K562 (cell line): ENCODE measurements at regions not wholly inside any gene's neighbourhood (a gene's known extent, or its start where the extent isn't known, plus 50 kb on each side); places are given as distances from the start of the nearest gene placed in this dataset.

Experiments
- ATAC-seq: fragments of 200-7000 bp; cut with Tn5 transposase; 3 replicates; pipeline ENCODE4 v1.9.1; 2020; ENCODE audit warnings: moderate library complexity
- BruUV-seq: library from RNA; stranded (reverse); fragments of 400-500 nt; replicated peaks from 2 replicates; lab custom pipeline; 2021; lab: Mats Ljungman, UMichigan
- CTCF ChIA-PET: fragments of 300-600 bp; formaldehyde crosslinking; extraction: SDS; loops from one replicate; lab custom pipeline; 2021; ENCODE audit warnings: low intra/inter-chr PET ratio; lab: Yijun Ruan, JAX
- POLR2A ChIA-PET: fragments of 300-600, 350-650 bp; sonication (Branson Sonifier 250); formaldehyde crosslinking; extraction: SDS; loops from one replicate; lab custom pipeline; 2021; ENCODE audit warnings: antibody characterized with exemption, inconsistent platforms; lab: Yijun Ruan, JAX
- DNase-seq, 4 experiments: peaks; one replicate each; pipeline versions ENCODE4 v3.0.0 to v3.0.0-alpha.2; 2011 to 2018; ENCODE audit warnings: low spot score in 3 of 4, mixed read lengths in 3 of 4; ENCODE audit errors: extremely low read depth in 1 of 4
- FAIRE-seq: peaks from 2 replicates; lab custom pipeline; 2011; peaks lifted over from hg19 to GRCh38; lab: Jason Lieb, UNC
- H2AFZ ChIP-seq: 2 replicates; pipeline ENCODE4 v1.6.0; 2011; ENCODE audit warnings: low read depth, low read length, control low read depth, inconsistent platforms
- H3K27ac ChIP-seq: fragments of 200-600 bp; 3 replicates; pipeline ENCODE4 v1.8.0; 2011; ENCODE audit warnings: low read depth, mild to moderate bottlenecking, control low read depth, inconsistent platforms, low read length, moderate library complexity, mixed read lengths; ENCODE audit errors: extremely low read depth
- H3K27me3 ChIP-seq, 2 experiments: fragments of 300-600 bp in 1 of 2; 2 replicates in 1 of 2; 3 replicates in 1 of 2; pipeline versions ENCODE4 v1.6.0 to v1.8.0; 2011; ENCODE audit warnings: inconsistent platforms in 2 of 2, low read length in 2 of 2, mild to moderate bottlenecking in 1 of 2, mixed read lengths in 1 of 2, moderate library complexity in 1 of 2; ENCODE audit not compliant: control insufficient read depth in 2 of 2, insufficient read depth in 2 of 2
- H3K36me3 ChIP-seq: fragments of 300-600 bp; 3 replicates; pipeline ENCODE4 v1.8.0; 2011; ENCODE audit warnings: mild to moderate bottlenecking, low read length, inconsistent platforms; ENCODE audit not compliant: control insufficient read depth, insufficient read depth
- H3K4me1 ChIP-seq, 2 experiments: fragments of 200-600 bp in 1 of 2; replicated peaks in 1 of 2; 2 replicates in 1 of 2; 3 replicates in 1 of 2; pipeline versions ENCODE4 v1.5.1 to v1.8.0; 2011; ENCODE audit warnings: inconsistent platforms in 2 of 2, low read length in 2 of 2, mild to moderate bottlenecking in 1 of 2, mixed read lengths in 1 of 2, moderate library complexity in 1 of 2; ENCODE audit not compliant: control insufficient read depth in 2 of 2, insufficient read depth in 2 of 2
- H3K4me2 ChIP-seq: 2 replicates; pipeline ENCODE4 v1.6.1; 2011; ENCODE audit warnings: low read length, control low read depth, inconsistent platforms, mixed read lengths; ENCODE audit not compliant: insufficient read depth
- H3K4me3 ChIP-seq: fragments of 200-600 bp; sonication (generic), shearing (Covaris generic); 2 replicates; pipeline ENCODE4 v1.5.1; 2016; ENCODE audit warnings: control low read depth, inconsistent platforms
- H3K79me2 ChIP-seq: fragments of 200-600 bp; 3 replicates; pipeline ENCODE4 v1.8.0; 2011; ENCODE audit warnings: low read length, inconsistent platforms; ENCODE audit not compliant: control insufficient read depth, insufficient read depth
- H3K9ac ChIP-seq, 2 experiments: 2 replicates each; pipeline versions ENCODE4 v1.6.0 to v1.6.1; 2011; ENCODE audit warnings: low read depth in 2 of 2, low read length in 2 of 2, control low read depth in 1 of 2, inconsistent platforms in 1 of 2, mild to moderate bottlenecking in 1 of 2, mixed read lengths in 1 of 2; ENCODE audit not compliant: insufficient read depth in 1 of 2
- H3K9me1 ChIP-seq: one replicate; pipeline ENCODE4 v1.6.0; 2011; ENCODE audit warnings: inconsistent platforms, mild to moderate bottlenecking, low read length, moderate library complexity; ENCODE audit not compliant: control insufficient read depth, insufficient read depth
- H3K9me3 ChIP-seq: replicated peaks from 2 replicates; pipeline ENCODE4 v1.5.1; 2011; ENCODE audit warnings: low read depth, low read length, inconsistent platforms; ENCODE audit not compliant: control insufficient read depth, insufficient read depth
- H4K20me1 ChIP-seq: replicated peaks from 2 replicates; pipeline ENCODE4 v1.6.1; 2011; ENCODE audit warnings: low read length, inconsistent platforms, mixed read lengths; ENCODE audit not compliant: control insufficient read depth, insufficient read depth
- ATF6 ChIP-seq: sonication (generic); formaldehyde crosslinking; IDR thresholded peaks from 2 replicates; pipeline ENCODE4 v1.4.0; 2020; ENCODE audit warnings: mild to moderate bottlenecking, missing genetic modification reagents
- HNRNPH1 ChIP-seq: fragments of 200-400 bp; formaldehyde crosslinking; optimal IDR thresholded peaks from 2 replicates; pipeline ENCODE3; 2017; ENCODE audit warnings: low read depth, mild to moderate bottlenecking, low read length, moderate library complexity
- KAT7 ChIP-seq: sonication (generic); formaldehyde crosslinking; IDR thresholded peaks from 2 replicates; pipeline ENCODE4 v1.8.0; 2022; ENCODE audit warnings: missing genetic modification reagents, mild to moderate bottlenecking, borderline replicate concordance
- KHSRP ChIP-seq: fragments of 450-650 bp; IDR thresholded peaks from 2 replicates; pipeline ENCODE4 v1.6.1; 2017
- POLR3G ChIP-seq: IDR thresholded peaks from 2 replicates; pipeline ENCODE4 v1.6.1; 2011; ENCODE audit not compliant: insufficient read length, insufficient replicate concordance; ENCODE audit errors: extremely low read depth
- RERE ChIP-seq: sonication (generic); formaldehyde crosslinking; IDR thresholded peaks from 2 replicates; pipeline ENCODE4 v1.8.0; 2023; ENCODE audit warnings: missing genetic modification reagents, mild to moderate bottlenecking, borderline replicate concordance
- ZNF41 ChIP-seq: fragments of 250-450 bp; sonication (Bioruptor Pico); conservative IDR thresholded peaks from 2 replicates; pipeline ENCODE4 v1.4.0; 2020; ENCODE audit warnings: mild to moderate bottlenecking
- ZNF655 ChIP-seq: fragments of 250-450 bp; sonication (Bioruptor Pico); IDR thresholded peaks from 2 replicates; pipeline ENCODE4 v1.5.0; 2021
- ZNF740 ChIP-seq, 3 experiments: fragments of 200-800 bp in 1 of 3; sonication (Bioruptor generic) in 1 of 3; sonication (generic) in 1 of 3; formaldehyde crosslinking in 1 of 3; IDR thresholded peaks; 2 replicates each; pipeline versions ENCODE4 v1.6.1 to v1.8.0; 2016 to 2022; ENCODE audit warnings: mild to moderate bottlenecking in 2 of 3, missing compliant biosample characterization in 2 of 3, missing genetic modification characterization in 2 of 3, missing genetic modification reagents in 1 of 3
- ZSCAN32 ChIP-seq: fragments of 450-650 bp; formaldehyde crosslinking; IDR thresholded peaks from 2 replicates; pipeline ENCODE4 v1.4.0; 2020; ENCODE audit warnings: mild to moderate bottlenecking, moderate library complexity
- WGBS: fragments of 100-300 bp; shearing (Covaris generic); methylation state at CpG from one replicate; pipeline ENCODE4 v1.1.6; 2016; ENCODE audit warnings: low coverage, mixed read lengths; ENCODE audit not compliant: insufficient coverage; ENCODE audit errors: missing lambda C conversion rate; 5-methylcytosine and 5-hydroxymethylcytosine counted together
- in situ Hi-C: fragments of 300-500 bp; cut with MboI; formaldehyde crosslinking; loops from 4 replicates; pipeline ENCODE4 v1.15.0; 2018; ENCODE audit warnings: inconsistent platforms, mixed read lengths
- intact Hi-C: fragments of 100-400 bp; cut with micrococcal nuclease; formaldehyde crosslinking; loops from 2 replicates; pipeline ENCODE4 v1.14.2; 2022

GRCh38 chr7:49371771-49372170, 401.7 kb upstream of the VWC2 start (continued):
- no peak for TF ChIP-seq HNRNPH1

GRCh38 chr7:49376817-49377375, 396.5 kb upstream of the VWC2 start:
- WGBS: 0% methylated on average over 2 of the region's 2 CpGs
- Histone ChIP-seq H3K79me2 (no peaks in the 10 kb centered on the region), H3K27me3 (no peaks in the 10 kb centered on the region), H4K20me1 (no peaks in the 10 kb centered on the region), H3K4me3 (no peak overlapping the region), H3K9ac (no peak overlapping the region), H3K36me3 (no peaks in the 10 kb centered on the region), H2AFZ (no peak overlapping the region), H3K4me1 (no peaks in the 10 kb centered on the region), H3K27ac (no peak overlapping the region), H3K9me1 (no peaks in the 10 kb centered on the region), H3K9me3 (no peaks in the 10 kb centered on the region), H3K4me2 (no peak overlapping the region)
- no peak for FAIRE-seq
- ChIA-PET CTCF (no interaction called here), POLR2A (interaction anchor here (0.5 kb wide), 1 partner anchor 850 kb away, joined by 3 read pairs; no protein-coding TSS in a partner anchor)
- no peak for DNase-seq
- BruUV-seq: no TSS peak
- no peak for ATAC-seq
- intact Hi-C loops (no loop called here), in situ Hi-C loops (no loop called here)
- TF ChIP-seq KHSRP: no peak
- no peak for TF ChIP-seq KAT7 (CRISPR knock-in tag)
- TF ChIP-seq POLR3G: no peak
- TF ChIP-seq ZNF41: no peak
- no peak for TF ChIP-seq ATF6 (CRISPR knock-in tag)
- no peak for TF ChIP-seq ZNF655 (CRISPR knock-in tag)
- TF ChIP-seq ZNF740 (CRISPR knock-in tag; IDR thresholded peaks at IDR 0.05): no peak
- TF ChIP-seq ZNF740 (tag; IDR thresholded peaks at IDR 0.05): no peak
- TF ChIP-seq ZSCAN32 (CRISPR knock-in tag): no peak
- TF ChIP-seq RERE (CRISPR knock-in tag): no peak
